AG09319 (cell line): ENCODE measurements at regions not wholly inside any gene's neighbourhood (a gene's known extent, or its start where the extent isn't known, plus 50 kb on each side); places are given as distances from the start of the nearest gene placed in this dataset.

Experiments used
- DNase-seq: peaks from one replicate; pipeline ENCODE4 v3.0.0-alpha.2; 2010; ENCODE audit warnings: low read depth; ENCODE audit errors: extremely low read depth
- TF ChIP-seq, protein P1 (sequence below): IDR thresholded peaks from 2 replicates; pipeline ENCODE4 v1.5.1; 2011; ENCODE audit warnings: low read depth, mild to moderate bottlenecking, inconsistent platforms, low read length, moderate library complexity

DNA sequence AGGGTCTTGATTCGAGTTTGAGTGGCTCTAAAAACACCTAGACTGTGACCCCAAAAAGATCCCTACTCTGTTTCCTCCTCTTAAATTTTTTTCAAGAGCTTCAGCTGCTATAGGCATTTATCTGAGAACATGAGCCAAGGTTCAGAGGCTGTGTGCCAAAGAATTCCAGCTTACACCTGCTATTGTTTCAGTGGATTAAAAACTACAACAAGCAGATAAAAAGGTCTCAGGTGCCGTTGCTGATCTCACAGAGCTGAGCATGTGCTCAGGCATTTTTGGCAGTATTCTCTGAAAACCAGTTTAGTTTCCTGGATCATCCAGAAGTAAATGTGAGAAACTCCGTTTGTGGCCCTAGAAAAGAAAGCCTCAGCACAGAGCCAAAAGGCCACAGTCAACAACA lies 349.2 kb downstream of the DEPDC1B start:
- TF ChIP-seq, protein P1, sequence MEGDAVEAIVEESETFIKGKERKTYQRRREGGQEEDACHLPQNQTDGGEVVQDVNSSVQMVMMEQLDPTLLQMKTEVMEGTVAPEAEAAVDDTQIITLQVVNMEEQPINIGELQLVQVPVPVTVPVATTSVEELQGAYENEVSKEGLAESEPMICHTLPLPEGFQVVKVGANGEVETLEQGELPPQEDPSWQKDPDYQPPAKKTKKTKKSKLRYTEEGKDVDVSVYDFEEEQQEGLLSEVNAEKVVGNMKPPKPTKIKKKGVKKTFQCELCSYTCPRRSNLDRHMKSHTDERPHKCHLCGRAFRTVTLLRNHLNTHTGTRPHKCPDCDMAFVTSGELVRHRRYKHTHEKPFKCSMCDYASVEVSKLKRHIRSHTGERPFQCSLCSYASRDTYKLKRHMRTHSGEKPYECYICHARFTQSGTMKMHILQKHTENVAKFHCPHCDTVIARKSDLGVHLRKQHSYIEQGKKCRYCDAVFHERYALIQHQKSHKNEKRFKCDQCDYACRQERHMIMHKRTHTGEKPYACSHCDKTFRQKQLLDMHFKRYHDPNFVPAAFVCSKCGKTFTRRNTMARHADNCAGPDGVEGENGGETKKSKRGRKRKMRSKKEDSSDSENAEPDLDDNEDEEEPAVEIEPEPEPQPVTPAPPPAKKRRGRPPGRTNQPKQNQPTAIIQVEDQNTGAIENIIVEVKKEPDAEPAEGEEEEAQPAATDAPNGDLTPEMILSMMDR: no peak
- DNase-seq: no peak

DNA sequence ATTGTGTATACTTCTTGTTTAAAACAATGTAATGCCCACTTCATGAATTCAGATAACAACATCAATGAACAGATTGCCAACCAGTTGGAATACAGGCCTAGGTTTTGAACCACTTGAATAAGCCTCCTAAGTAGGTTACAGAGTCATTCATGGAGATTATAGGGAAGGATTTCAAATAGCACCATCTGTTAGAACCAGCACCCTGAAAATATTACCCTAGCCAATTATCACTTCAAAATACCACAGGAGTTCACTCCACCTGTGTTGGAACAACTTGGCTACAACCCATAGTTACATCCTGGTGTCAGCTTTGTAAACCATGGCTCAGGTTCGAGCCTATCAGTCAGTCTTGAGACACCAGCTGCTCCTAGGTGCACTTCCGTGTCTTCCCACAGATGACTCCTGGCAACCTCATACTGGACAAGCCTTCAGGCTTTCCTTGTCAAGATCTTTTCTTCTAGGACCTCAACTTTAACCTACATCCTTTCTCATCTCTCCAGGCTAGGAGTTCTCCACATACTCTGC lies 350.0 kb downstream of the DEPDC1B start:
- no peak for DNase-seq
- TF ChIP-seq, protein P1: no peak

DNA sequence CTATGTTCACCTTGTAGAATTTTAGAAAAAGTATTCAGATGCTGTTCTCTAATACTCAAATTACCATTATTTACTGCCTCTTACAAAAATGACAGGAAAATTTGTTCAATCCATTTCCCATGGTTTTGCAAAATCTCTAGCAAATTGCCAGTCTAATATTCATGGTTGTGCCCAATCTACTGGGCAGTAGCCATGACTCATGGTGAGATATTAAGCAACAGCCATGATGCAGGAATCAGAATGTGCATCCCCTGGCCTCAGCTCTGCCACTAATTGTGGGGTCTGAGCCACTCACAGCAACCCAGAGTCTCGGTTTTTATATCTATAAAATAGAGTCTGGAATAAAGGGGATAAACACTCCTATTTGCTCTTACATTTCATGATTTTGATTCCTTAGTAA lies 353.6 kb downstream of the DEPDC1B start:
- DNase-seq: no peak
- TF ChIP-seq, protein P1: no peak

DNA sequence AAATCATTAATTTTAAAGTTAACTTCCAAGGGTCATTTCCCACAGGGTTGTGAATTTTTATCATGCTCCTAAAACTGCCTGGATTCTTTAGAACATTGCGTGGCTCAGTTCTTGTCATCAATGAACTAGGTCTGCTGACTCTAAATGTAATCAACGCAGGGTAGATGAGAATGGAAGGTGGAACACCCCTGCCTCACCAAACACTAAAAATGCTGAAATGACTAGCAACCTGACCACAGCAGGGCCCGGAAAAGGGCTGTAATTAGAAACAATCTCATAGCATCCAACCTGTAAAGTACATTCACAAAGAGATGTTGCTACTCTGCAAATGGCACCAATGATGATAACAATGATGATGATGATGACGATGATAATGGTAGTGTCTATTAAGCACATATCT lies 356.9 kb downstream of the DEPDC1B start:
- DNase-seq: no peak
- TF ChIP-seq, protein P1: no peak

DNA sequence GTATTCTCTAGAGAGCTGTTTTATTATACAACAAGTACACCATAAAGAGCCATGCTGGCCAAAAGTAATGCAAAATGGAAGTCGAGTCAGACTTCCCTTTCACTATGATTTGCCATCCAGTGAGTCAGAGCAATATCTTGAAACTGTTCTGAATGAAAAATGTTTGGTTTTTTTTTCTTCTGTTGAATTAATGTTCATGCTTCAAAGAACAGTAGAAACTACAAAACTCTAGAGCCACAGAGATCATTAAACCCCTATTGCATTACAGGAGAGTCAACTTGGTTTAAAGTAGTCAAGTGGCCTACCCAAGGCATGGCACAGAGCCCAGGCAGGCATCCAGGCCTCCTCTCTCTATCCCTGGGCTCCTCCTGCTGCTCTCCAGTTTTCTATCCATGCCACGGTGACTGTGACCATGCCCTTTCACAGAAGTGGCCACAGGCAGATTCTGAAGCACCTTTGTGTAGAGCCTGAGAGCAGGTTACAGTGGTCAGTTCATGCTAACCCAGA lies 358.9 kb downstream of the DEPDC1B start:
- TF ChIP-seq, protein P1: no peak
- DNase-seq: no peak

- no peak for DNase-seq
- TF ChIP-seq, protein P1: no peak
Measured at GRCh38 chr5:60340326-60340725, 359.6 kb downstream of the DEPDC1B start.

- TF ChIP-seq, protein P1: no peak
- DNase-seq: peak; percentile 11
Measured at GRCh38 chr5:60339691-60340201, 360.2 kb downstream of the DEPDC1B start.
